Ishikawa (cell line): ENCODE measurements at regions not wholly inside any gene's neighbourhood (a gene's known extent, or its start where the extent isn't known, plus 50 kb on each side); places are given as distances from the start of the nearest gene placed in this dataset.

Experiments
- CEBPB ChIP-seq: IDR thresholded peaks from 2 replicates; pipeline ENCODE4 v1.6.1; 2012
- CREB1 ChIP-seq: IDR thresholded peaks from 2 replicates; pipeline ENCODE4 v1.6.1; 2012; ENCODE audit warnings: low read depth
- EGR1 ChIP-seq: IDR thresholded peaks from 2 replicates; pipeline ENCODE4 v1.6.1; 2012
- EP300 ChIP-seq: IDR thresholded peaks from 2 replicates; pipeline ENCODE4 v1.6.1; 2012; ENCODE audit warnings: borderline replicate concordance
- FOXM1 ChIP-seq: IDR thresholded peaks from 2 replicates; pipeline ENCODE4 v1.6.1; 2012; ENCODE audit warnings: low read depth, borderline replicate concordance
- NFIC ChIP-seq: IDR thresholded peaks from 2 replicates; pipeline ENCODE4 v1.6.1; 2012
- RAD21 ChIP-seq: IDR thresholded peaks from 2 replicates; pipeline ENCODE4 v1.6.1; 2012; ENCODE audit warnings: low read depth
- TAF1 ChIP-seq: IDR thresholded peaks from 2 replicates; pipeline ENCODE4 v1.6.1; 2012; ENCODE audit warnings: low read depth, mild to moderate bottlenecking
- TCF12 ChIP-seq: IDR thresholded peaks from 2 replicates; pipeline ENCODE4 v1.6.1; 2012; ENCODE audit warnings: low read depth
- TEAD4 ChIP-seq: IDR thresholded peaks from 2 replicates; pipeline ENCODE4 v1.6.1; 2012
- YY1 ChIP-seq: IDR thresholded peaks from 2 replicates; pipeline ENCODE4 v1.6.1; 2012; ENCODE audit warnings: low read depth
- ZBTB7A ChIP-seq: IDR thresholded peaks from 2 replicates; pipeline ENCODE4 v1.6.1; 2012; ENCODE audit warnings: low read depth
- TF ChIP-seq, protein P1 (sequence below): IDR thresholded peaks from 2 replicates; pipeline ENCODE4 v1.6.1; 2012
- TF ChIP-seq, protein P2 (sequence below): IDR thresholded peaks from 2 replicates; pipeline ENCODE4 v1.6.1; 2012
- TF ChIP-seq, protein P3 (sequence below): IDR thresholded peaks from 2 replicates; pipeline ENCODE4 v1.6.1; 2012; ENCODE audit warnings: low read depth, mild to moderate bottlenecking

DNA sequence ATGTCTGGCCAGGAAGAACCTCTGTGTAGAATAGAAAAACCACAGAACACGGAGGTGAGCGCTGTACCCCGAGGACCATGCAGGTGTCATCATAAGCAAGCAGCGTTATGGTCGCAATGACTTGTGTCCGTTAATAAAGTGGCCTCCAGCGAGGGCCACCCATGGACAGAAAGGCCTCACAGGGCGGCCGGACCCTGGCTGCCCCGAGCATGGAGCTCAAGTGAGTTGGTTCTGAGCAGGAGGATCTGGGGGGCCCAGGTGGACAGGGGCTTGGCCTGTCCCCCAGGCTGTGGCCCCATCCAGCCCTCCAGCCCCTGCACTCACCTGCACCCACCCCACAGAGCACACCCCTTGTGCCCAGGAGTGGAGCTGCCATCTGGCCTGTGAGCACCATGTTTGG is 133.8 kb downstream of the BRD1 start:
- TF ChIP-seq TCF12: no peak
- TF ChIP-seq, protein P1, sequence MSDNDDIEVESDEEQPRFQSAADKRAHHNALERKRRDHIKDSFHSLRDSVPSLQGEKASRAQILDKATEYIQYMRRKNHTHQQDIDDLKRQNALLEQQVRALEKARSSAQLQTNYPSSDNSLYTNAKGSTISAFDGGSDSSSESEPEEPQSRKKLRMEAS: no peak
- TF ChIP-seq, protein P2, sequence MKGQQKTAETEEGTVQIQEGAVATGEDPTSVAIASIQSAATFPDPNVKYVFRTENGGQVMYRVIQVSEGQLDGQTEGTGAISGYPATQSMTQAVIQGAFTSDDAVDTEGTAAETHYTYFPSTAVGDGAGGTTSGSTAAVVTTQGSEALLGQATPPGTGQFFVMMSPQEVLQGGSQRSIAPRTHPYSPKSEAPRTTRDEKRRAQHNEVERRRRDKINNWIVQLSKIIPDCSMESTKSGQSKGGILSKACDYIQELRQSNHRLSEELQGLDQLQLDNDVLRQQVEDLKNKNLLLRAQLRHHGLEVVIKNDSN: no peak
- TF ChIP-seq YY1: no peak
- TF ChIP-seq RAD21: no peak
- no peak for TF ChIP-seq CREB1

DNA sequence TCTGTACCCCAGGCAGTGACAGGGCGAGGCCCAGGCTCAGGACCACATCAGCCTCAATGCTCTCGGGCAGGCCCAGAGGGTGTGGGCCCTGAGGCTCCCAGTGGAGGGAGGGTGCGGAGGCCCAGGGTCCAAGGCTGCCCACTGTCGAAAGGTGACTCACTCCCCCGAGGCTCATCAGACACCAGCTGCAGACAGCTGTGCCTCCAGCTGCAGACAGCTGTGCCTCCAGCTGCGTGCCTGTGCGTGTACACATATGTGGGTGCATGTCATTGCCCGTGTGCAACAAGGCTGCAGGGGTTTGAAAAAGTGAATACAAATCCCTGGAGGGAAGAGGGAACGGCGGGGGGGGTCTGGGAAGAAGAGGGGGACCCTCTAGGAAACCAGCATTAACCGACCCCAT is 134.3 kb downstream of the BRD1 start:
- TF ChIP-seq TEAD4 (no peak), RAD21 (no peak), ZBTB7A (no peak), EGR1 (no peak), TAF1 (no peak), NFIC (no peak), CREB1 (no peak), FOXM1 (no peak), TCF12 (no peak), CEBPB (no peak)
- TF ChIP-seq, protein P1: no peak

DNA sequence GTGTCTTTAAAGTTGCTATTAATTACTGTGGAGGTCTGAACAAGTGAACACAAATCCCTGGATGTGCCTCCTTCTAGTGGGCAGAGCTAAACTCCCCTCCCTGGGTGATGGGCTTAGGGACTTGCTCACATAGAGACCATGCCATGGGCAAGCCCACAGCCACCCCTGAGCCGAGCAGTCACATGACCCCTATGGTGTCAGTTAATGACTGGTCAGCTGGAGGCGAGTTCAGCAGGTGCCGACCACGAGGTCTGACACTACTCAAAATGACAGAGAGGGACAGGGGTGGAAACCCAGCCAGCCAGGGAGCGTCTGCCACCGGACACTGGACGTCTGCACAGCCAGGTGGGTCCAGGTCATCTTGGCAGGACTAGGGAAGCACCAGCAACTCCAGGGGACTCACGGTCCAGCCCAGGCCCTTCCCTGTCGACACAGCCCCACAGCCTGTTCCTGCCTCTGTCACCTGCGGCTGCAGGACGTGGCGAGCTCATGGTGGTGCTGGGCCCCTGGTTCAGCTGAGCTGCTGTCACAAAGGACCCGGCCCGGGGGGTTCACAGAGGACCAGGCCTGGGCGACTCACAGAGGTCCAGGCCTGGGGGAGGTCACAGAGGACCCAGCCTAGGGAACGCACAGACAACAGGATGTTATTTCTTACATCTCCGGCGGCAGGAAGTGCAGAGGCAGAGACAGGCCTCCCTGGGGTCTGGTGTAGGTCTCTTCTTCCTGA is 135.0 kb downstream of the BRD1 start:
- TF ChIP-seq CREB1 (no peak), ZBTB7A (no peak)

DNA sequence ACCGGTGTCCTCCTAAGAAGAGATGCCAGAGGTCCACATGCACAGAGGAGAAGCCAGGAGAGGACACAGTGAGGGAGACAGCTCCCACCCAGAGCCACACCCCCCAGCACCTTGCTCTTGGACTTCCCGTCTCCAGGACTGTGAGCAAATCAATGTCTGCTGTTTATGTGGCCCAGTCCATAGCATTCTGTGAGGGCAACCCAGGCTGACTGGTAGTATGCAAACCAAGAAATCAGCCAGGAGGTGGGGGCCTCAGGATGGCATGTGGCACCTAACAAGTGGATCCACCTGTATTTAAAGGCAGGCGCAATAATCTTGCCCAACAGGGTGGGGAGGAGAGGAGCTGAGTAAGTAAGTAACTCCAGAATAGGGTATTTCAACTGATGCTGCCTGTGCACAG is 136.4 kb downstream of the BRD1 start:
- TF ChIP-seq, protein P1: no peak
- TF ChIP-seq YY1: no peak
- TF ChIP-seq ZBTB7A: no peak
- TF ChIP-seq EGR1: no peak
- no peak for TF ChIP-seq EP300
- no peak for TF ChIP-seq TCF12
- TF ChIP-seq, protein P2: no peak
- no peak for TF ChIP-seq NFIC
- TF ChIP-seq CREB1: no peak
- TF ChIP-seq, protein P3, sequence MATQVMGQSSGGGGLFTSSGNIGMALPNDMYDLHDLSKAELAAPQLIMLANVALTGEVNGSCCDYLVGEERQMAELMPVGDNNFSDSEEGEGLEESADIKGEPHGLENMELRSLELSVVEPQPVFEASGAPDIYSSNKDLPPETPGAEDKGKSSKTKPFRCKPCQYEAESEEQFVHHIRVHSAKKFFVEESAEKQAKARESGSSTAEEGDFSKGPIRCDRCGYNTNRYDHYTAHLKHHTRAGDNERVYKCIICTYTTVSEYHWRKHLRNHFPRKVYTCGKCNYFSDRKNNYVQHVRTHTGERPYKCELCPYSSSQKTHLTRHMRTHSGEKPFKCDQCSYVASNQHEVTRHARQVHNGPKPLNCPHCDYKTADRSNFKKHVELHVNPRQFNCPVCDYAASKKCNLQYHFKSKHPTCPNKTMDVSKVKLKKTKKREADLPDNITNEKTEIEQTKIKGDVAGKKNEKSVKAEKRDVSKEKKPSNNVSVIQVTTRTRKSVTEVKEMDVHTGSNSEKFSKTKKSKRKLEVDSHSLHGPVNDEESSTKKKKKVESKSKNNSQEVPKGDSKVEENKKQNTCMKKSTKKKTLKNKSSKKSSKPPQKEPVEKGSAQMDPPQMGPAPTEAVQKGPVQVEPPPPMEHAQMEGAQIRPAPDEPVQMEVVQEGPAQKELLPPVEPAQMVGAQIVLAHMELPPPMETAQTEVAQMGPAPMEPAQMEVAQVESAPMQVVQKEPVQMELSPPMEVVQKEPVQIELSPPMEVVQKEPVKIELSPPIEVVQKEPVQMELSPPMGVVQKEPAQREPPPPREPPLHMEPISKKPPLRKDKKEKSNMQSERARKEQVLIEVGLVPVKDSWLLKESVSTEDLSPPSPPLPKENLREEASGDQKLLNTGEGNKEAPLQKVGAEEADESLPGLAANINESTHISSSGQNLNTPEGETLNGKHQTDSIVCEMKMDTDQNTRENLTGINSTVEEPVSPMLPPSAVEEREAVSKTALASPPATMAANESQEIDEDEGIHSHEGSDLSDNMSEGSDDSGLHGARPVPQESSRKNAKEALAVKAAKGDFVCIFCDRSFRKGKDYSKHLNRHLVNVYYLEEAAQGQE: no peak
- no peak for TF ChIP-seq RAD21
- no peak for TF ChIP-seq TAF1

DNA sequence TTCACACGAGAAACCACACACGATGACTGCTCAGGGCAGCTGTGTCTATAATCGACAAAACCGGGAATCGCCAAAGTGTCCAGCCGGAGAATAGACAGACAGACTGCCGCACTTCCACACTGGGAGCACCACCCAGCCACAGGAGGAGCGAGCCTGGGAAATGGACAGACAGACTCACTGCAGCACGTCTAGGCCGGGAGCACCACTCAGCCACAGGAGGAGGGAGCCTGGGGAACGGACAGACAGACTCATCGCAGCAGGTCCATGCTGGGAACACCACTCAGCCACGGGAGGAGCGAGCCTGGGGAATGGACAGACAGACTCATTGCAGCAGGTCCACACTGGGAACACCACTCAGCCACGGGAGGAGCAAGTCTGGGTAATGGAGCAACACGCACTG is 137.2 kb downstream of the BRD1 start:
- TF ChIP-seq ZBTB7A: no peak

DNA sequence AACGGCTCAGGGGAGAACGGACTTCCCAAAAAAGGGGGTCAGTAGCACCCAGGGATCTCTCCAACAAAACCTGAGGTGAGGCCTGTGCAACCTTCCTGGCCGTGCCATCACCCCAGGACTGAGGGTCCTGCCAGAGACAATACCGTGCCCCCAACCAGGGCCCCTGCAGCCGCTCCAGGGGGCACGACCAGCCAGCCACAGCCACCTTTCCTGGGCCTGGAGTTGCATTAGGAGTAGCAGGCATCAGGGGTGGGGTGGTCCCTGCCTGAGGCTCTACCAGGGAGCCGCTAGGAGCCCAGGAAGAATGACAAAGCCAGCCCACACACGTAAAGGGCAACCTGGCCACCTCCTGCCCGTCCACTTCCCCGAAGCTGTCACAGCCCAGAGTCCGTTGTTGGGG is 137.8 kb downstream of the BRD1 start:
- no peak for TF ChIP-seq NFIC

DNA sequence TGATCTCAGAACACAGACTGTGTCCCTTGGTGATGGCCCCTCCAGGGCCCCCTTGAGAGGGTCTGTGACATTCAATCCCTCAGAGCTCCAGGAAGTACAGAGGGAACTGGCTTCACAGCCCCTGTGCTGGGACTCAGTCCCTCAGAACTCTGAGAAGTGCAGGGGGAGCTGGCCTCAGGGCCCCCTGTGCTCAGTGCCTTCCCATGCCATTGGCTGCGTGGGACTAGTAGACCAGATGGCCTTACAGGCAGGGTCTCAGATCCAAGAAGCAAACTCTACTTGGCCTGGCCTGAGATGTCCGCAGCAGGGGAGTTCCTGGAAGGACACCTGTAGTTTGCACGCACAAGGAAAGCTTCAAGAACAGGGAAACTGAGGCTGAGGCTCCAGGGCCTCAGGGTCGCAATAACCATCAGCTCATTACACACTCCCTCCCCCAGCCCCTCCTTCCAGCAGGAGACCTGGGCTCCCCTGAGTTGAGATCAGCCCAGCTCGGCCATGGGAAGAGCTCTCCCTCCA is 138.4 kb downstream of the BRD1 start:
- no peak for TF ChIP-seq CREB1
- no peak for TF ChIP-seq EGR1
- TF ChIP-seq TCF12: no peak
- TF ChIP-seq, protein P2: no peak
- TF ChIP-seq, protein P1: no peak
- TF ChIP-seq TAF1: no peak
- TF ChIP-seq YY1: no peak
- TF ChIP-seq, protein P3: no peak
- no peak for TF ChIP-seq CEBPB
- no peak for TF ChIP-seq NFIC
- TF ChIP-seq RAD21: no peak
- TF ChIP-seq ZBTB7A: no peak
- no peak for TF ChIP-seq EP300
- no peak for TF ChIP-seq TEAD4
- TF ChIP-seq FOXM1: no peak
